Suprapubic skin (tissue), 4 donors: ENCODE measurements at regions not wholly inside any gene's neighbourhood (a gene's known extent, or its start where the extent isn't known, plus 50 kb on each side); places are given as distances from the start of the nearest gene placed in this dataset.

Experiments
- DNase-seq, 2 donors: peaks; one replicate each; pipeline ENCODE4 v3.0.0-alpha.2; 2019; ENCODE audit warnings: low spot score in 2 of 2
- H3K27ac ChIP-seq: fragments of 200-600 bp; sonication (generic); one replicate; pipeline ENCODE4 v1.5.1; 2019
- H3K27me3 ChIP-seq: fragments of 200-600 bp; sonication (generic); one replicate; pipeline ENCODE4 v1.5.1; 2019
- H3K36me3 ChIP-seq: fragments of 200-600 bp; sonication (generic); one replicate; pipeline ENCODE4 v1.5.1; 2019
- H3K4me1 ChIP-seq: fragments of 200-600 bp; sonication (generic); one replicate; pipeline ENCODE4 v1.5.1; 2019
- H3K4me3 ChIP-seq: fragments of 200-600 bp; sonication (generic); one replicate; pipeline ENCODE4 v1.5.1; 2019; ENCODE audit warnings: mild to moderate bottlenecking
- H3K9me3 ChIP-seq: fragments of 200-600 bp; sonication (generic); one replicate; pipeline ENCODE4 v1.5.1; 2019
- CTCF ChIP-seq, 2 donors: fragments of 200-600 bp in 1 of 2; fragments of 450-650 bp in 1 of 2; sonication (generic) in 1 of 2; IDR thresholded peaks; one replicate each; pipeline ENCODE4 v1.5.1; 2016 to 2019; ENCODE audit warnings: antibody characterized with exemption in 2 of 2, mild to moderate bottlenecking in 1 of 2, moderate library complexity in 1 of 2
- EP300 ChIP-seq: sonication (generic); formaldehyde crosslinking; IDR thresholded peaks from one replicate; pipeline ENCODE4 v1.6.1; 2017; ENCODE audit warnings: antibody characterized with exemption
- POLR2A ChIP-seq, 2 donors: fragments of 450-650 bp; IDR thresholded peaks; one replicate each; pipeline ENCODE4 v1.6.1; 2017; ENCODE audit warnings: antibody characterized with exemption in 2 of 2, mild to moderate bottlenecking in 2 of 2, moderate library complexity in 2 of 2
- POLR2AphosphoS5 ChIP-seq, 3 donors: sonication (generic); formaldehyde crosslinking; IDR thresholded peaks; one replicate each; pipeline ENCODE4 v1.6.1; 2017; ENCODE audit warnings: antibody characterized with exemption in 3 of 3
- WGBS: methylation state at CpG from one replicate; pipeline ENCODE4 v1.1.5; 2018; 5-methylcytosine and 5-hydroxymethylcytosine counted together

GRCh38 chr2:129780316-129781270 is 198.9 kb upstream of the RAB6C start:
- H3K36me3 ChIP-seq: no peaks in the 10 kb centered on the region
- H3K27me3 ChIP-seq: peaks cover 6% of the 10 kb centered on the region
- H3K9me3 ChIP-seq: no peaks in the 10 kb centered on the region
- H3K27ac ChIP-seq: no peak overlapping the region
- 70% methylated on average over 9 of the region's 13 CpGs for WGBS
- no peak overlapping the region for H3K4me3 ChIP-seq
- no peak for TF ChIP-seq EP300
- TF ChIP-seq POLR2AphosphoS5 (IDR thresholded peaks at IDR 0.05): no peak
- no peak for TF ChIP-seq POLR2A (IDR thresholded peaks at IDR 0.05)
- TF ChIP-seq CTCF (IDR thresholded peaks at IDR 0.05): no peak
- DNase-seq: no peak
- H3K4me1 ChIP-seq: no peaks in the 10 kb centered on the region

- Histone ChIP-seq H3K4me3 (no peak overlapping the region), H3K27ac (no peak overlapping the region), H3K27me3 (peaks cover 6% of the 10 kb centered on the region), H3K9me3 (no peaks in the 10 kb centered on the region), H3K36me3 (no peaks in the 10 kb centered on the region), H3K4me1 (no peaks in the 10 kb centered on the region)
- no peak for DNase-seq
- WGBS: 60% methylated on average over 11 of the region's 18 CpGs
- TF ChIP-seq POLR2AphosphoS5 (IDR thresholded peaks at IDR 0.05): no peak
- no peak for TF ChIP-seq EP300
- no peak for TF ChIP-seq CTCF (IDR thresholded peaks at IDR 0.05)
- TF ChIP-seq POLR2A (IDR thresholded peaks at IDR 0.05): no peak
These were observed 197.5 kb upstream of the RAB6C start for GRCh38 chr2:129781749-129782632.

GRCh38 chr2:129782633-129782990 is 196.9 kb upstream of the RAB6C start:
- DNase-seq: no peak
- Histone ChIP-seq H3K9me3 (no peaks in the 10 kb centered on the region), H3K4me1 (no peaks in the 10 kb centered on the region), H3K36me3 (no peaks in the 10 kb centered on the region), H3K4me3 (no peak overlapping the region), H3K27ac (no peak overlapping the region), H3K27me3 (peaks cover 6% of the 10 kb centered on the region)
- WGBS: 83% methylated on average over 5 of the region's 5 CpGs
- no peak for TF ChIP-seq EP300
- no peak for TF ChIP-seq CTCF (IDR thresholded peaks at IDR 0.05)
- TF ChIP-seq POLR2A (IDR thresholded peaks at IDR 0.05): no peak
- TF ChIP-seq POLR2AphosphoS5 (IDR thresholded peaks at IDR 0.05): no peak

GRCh38 chr2:129784486-129784885 is 195.0 kb upstream of the RAB6C start:
- no peaks in the 10 kb centered on the region for H3K36me3 ChIP-seq
- 94% methylated on average over 6 of the region's 6 CpGs for WGBS
- H3K27ac ChIP-seq: no peak overlapping the region
- H3K4me3 ChIP-seq: no peak overlapping the region
- no peaks in the 10 kb centered on the region for H3K4me1 ChIP-seq
- H3K27me3 ChIP-seq: peaks cover 6% of the 10 kb centered on the region
- no peak for TF ChIP-seq POLR2A (IDR thresholded peaks at IDR 0.05)
- TF ChIP-seq POLR2AphosphoS5 (IDR thresholded peaks at IDR 0.05): no peak
- TF ChIP-seq EP300: no peak
- no peak for TF ChIP-seq CTCF (IDR thresholded peaks at IDR 0.05)
- H3K9me3 ChIP-seq: no peaks in the 10 kb centered on the region
- DNase-seq: no peak

GRCh38 chr2:129791712-129792111 is 187.8 kb upstream of the RAB6C start:
- Histone ChIP-seq H3K9me3 (no peaks in the 10 kb centered on the region), H3K27me3 (peaks cover 5% of the 10 kb centered on the region), H3K27ac (no peak overlapping the region), H3K4me1 (no peaks in the 10 kb centered on the region), H3K36me3 (no peaks in the 10 kb centered on the region), H3K4me3 (no peak overlapping the region)
- TF ChIP-seq EP300 (no peak), CTCF (IDR thresholded peaks at IDR 0.05) (no peak), POLR2A (IDR thresholded peaks at IDR 0.05) (no peak), POLR2AphosphoS5 (IDR thresholded peaks at IDR 0.05) (no peak)
- DNase-seq: no peak
- WGBS: 90% methylated on average over 12 of the region's 12 CpGs
